AG09309 (cell line): ENCODE measurements at regions not wholly inside any gene's neighbourhood (a gene's known extent, or its start where the extent isn't known, plus 50 kb on each side); places are given as distances from the start of the nearest gene placed in this dataset.

ENCODE experiments used
- DNase-seq: peaks from one replicate; pipeline ENCODE4 v3.0.0-alpha.2; 2010; ENCODE audit warnings: low read depth
- H3K4me3 ChIP-seq: 2 replicates; pipeline ENCODE4 v1.5.1; 2011; ENCODE audit warnings: mild to moderate bottlenecking, low read depth, low read length, moderate library complexity; ENCODE audit not compliant: control insufficient read depth
- TF ChIP-seq, protein P1 (sequence below): IDR thresholded peaks from 2 replicates; pipeline ENCODE4 v1.5.1; 2011; ENCODE audit warnings: mild to moderate bottlenecking, low read depth, low read length, inconsistent platforms; ENCODE audit not compliant: insufficient read depth, control insufficient read depth; ENCODE audit errors: missing control alignments

DNA sequence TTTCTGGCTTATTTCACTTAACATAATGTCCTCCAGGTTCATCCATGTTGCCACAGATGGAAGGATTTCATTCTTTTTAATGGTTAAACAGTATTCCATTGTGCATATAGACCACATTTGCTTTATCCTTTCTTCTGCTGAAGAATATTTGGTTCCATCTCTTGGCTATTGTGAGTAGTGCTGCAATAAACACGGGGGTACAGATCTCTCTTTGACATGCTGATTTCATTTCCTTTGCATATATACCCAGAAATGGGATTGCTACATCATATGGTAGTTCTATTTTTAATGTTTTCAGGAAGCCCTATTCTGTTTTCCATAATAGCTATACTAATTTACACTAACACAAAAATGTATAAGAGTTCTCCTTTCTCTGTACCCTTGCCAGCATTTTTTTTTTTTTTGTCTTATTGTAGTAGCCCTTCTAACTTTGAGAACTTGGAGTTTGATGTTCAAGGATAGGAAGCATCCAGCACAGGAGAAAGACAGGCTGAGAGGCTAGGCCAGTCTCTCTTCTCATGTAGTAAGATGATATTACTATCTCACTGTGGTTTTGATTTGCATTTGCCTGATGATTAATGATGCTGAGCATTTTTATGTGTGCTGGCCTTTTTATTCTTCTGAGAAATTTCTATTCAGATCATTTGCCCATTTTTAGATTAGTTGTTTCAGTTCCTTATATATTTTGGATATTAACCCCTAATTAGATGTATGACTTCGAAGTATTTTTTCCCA lies 592.2 kb upstream of the ZNF608 start:
- TF ChIP-seq, protein P1, sequence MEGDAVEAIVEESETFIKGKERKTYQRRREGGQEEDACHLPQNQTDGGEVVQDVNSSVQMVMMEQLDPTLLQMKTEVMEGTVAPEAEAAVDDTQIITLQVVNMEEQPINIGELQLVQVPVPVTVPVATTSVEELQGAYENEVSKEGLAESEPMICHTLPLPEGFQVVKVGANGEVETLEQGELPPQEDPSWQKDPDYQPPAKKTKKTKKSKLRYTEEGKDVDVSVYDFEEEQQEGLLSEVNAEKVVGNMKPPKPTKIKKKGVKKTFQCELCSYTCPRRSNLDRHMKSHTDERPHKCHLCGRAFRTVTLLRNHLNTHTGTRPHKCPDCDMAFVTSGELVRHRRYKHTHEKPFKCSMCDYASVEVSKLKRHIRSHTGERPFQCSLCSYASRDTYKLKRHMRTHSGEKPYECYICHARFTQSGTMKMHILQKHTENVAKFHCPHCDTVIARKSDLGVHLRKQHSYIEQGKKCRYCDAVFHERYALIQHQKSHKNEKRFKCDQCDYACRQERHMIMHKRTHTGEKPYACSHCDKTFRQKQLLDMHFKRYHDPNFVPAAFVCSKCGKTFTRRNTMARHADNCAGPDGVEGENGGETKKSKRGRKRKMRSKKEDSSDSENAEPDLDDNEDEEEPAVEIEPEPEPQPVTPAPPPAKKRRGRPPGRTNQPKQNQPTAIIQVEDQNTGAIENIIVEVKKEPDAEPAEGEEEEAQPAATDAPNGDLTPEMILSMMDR: no peak
- DNase-seq: no peak
- no peak overlapping the region for H3K4me3 ChIP-seq

- TF ChIP-seq, protein P1: no peak
- no peak overlapping the region for H3K4me3 ChIP-seq
- no peak for DNase-seq
Observed at GRCh38 chr5:125341436-125341835, 595.0 kb upstream of the ZNF608 start.

DNA sequence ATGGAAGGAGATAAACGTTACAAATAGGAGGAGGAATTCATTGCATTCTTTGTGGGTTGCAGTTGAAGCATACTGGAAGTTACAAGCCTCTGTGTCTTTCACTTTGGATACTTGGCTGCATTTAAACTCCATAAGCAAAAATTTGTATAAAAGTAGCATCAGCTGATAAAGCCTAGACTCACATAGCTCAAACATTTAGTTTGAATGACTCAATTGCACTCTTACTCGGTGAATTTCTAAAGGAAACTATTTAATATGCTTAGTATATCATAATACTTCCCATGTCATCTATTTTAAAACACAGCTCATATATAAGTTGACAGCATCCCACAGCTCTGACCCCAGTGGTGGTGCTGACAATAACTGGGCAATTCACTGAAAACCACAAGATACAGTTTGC lies 596.6 kb upstream of the ZNF608 start:
- DNase-seq: peak; percentile 70
- TF ChIP-seq, protein P1: no peak
- no peak overlapping the region for H3K4me3 ChIP-seq

DNA sequence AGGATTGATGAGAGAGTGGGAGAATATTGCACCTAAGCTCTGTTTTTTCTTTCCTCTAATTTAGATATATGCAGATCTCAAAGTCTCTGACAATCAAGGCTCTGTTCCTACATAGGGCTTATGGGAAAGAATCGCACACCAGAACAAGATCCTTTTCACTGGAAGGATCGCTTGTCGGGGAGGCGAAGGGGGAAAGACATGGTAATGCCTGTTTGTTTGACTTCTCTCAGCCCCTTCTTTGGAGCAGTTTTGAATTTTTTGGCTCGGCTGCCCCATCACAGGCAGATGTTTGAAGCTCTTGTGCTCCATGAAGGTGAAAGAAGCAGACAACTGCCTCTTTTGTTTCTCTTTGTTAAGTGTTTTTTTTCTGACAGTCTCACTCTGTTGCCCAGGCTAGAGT lies 599.9 kb upstream of the ZNF608 start:
- no peak for DNase-seq
- TF ChIP-seq, protein P1: no peak
- H3K4me3 ChIP-seq: no peak overlapping the region

DNA sequence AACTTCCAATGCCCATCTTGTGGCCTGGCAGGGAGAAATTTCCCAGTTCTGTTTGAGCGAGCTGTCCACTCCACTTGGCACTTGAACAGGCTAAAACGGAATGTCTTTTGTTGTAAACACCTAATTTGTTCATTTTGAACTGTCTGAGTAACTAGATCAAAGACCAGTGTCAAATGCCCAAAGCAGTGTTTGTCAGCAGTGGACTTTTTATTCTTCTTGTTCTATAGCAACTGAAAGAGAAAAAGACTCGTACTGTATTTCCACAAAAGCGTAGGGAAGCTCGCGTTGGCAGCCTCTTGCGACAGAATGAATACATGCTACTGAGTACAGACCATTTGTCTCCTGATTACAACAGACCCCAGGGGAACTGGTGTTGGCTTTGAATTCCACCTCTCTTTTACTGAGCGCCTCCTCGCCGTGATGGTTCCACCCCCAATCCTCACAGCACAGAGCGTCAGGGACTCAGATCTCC lies 601.8 kb upstream of the ZNF608 start:
- H3K4me3 ChIP-seq: no peak overlapping the region
- TF ChIP-seq, protein P1: no peak
- DNase-seq: no peak

DNA sequence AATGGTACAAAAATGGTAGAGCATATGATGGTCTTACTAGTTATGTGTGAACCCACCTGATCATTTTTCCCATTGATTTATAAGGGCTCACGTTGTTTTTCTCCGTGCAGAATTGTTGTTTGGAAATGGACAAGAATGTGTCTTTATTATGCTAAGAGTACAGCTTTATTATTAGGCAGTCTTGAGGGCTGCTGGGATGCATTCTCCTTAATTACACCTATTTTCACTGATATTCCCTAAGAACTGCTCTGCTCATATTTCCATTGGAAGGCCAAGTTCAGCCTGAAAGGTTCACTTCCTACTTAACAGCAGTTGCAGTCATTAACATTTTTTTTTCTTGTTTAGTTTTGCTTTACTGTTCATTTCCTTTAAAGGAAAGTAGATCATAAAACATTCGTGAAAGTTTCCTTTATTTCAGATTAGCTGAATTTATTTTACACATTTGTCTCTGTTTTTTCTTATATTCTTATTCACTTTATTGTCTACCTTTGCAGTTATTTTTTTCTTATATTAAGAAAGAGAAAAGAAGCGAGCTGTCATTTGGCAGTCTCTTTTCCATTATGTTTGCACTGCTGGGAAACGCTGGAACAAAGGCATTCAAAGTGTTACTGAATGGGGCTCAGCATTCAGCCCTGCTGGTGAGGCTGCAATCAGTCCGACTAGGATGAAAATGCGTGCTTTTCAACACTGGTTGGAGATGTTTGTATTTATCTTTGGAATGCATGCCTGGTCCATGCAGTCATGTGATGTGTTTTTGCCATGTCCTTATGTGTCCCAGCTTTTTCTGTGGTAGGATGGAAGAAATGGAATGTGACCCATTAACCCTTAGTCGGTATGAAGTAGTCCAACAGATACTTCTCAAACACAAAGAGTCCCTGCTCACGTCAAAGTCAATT lies 602.7 kb upstream of the ZNF608 start:
- no peak for DNase-seq
- H3K4me3 ChIP-seq: no peak overlapping the region
- TF ChIP-seq, protein P1: no peak
